Brain microvascular endothelial cell (primary cell): ENCODE measurements at regions not wholly inside any gene's neighbourhood (a gene's known extent, or its start where the extent isn't known, plus 50 kb on each side); places are given as distances from the start of the nearest gene placed in this dataset.

ENCODE experiments used
- DNase-seq: peaks from one replicate; pipeline ENCODE4 v3.0.0-alpha.2; 2020
- H3K27ac ChIP-seq: fragments of 250-450 bp; sonication (Bioruptor Pico); 2 replicates; pipeline ENCODE4 v1.5.1; 2020; ENCODE audit warnings: mild to moderate bottlenecking, moderate library complexity
- H3K27me3 ChIP-seq: fragments of 250-450 bp; sonication (Bioruptor Pico); replicated peaks from 2 replicates; pipeline ENCODE4 v1.5.1; 2020; ENCODE audit warnings: mild to moderate bottlenecking
- H3K36me3 ChIP-seq: fragments of 250-450 bp; sonication (Bioruptor Pico); replicated peaks from 2 replicates; pipeline ENCODE4 v1.5.1; 2020; ENCODE audit warnings: mild to moderate bottlenecking
- H3K4me3 ChIP-seq: 2 replicates; pipeline ENCODE4 v1.5.1; 2011; ENCODE audit warnings: low read depth, mild to moderate bottlenecking, control low read depth, low read length, moderate library complexity
- in situ Hi-C: cut with HindIII; loops from 2 replicates; pipeline ENCODE4 v1.10.0; 2017; ENCODE audit warnings: low sequenced_read_pairs, low pct_ligation_motif_present
- TF ChIP-seq, protein P1 (sequence below): IDR thresholded peaks from 2 replicates; pipeline ENCODE4 v1.5.1; 2011; ENCODE audit warnings: low read depth, mild to moderate bottlenecking, moderate library complexity, low read length, control low read depth, inconsistent platforms; ENCODE audit errors: missing control alignments

DNA sequence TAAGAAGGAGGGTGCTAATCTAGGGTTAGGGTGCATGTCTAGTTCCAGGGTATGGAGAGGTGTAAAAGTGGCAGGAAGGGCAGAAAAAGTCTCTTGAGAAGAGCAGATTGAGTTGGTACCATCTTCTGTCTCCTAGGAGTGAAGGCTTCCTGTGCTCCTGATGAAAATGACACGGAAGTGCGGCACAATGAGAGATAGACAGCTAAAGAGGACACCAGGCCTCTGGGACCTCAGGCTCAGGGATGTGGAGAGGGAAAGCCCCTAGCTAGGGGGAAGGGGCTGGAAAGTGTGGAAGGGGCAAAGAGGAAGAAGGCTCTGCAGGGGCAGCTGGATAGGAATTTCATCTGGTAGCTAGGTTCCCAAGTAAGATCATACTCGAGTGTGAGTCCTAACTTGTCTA is 498.3 kb upstream of the EEF2KMT start:
- TF ChIP-seq, protein P1, sequence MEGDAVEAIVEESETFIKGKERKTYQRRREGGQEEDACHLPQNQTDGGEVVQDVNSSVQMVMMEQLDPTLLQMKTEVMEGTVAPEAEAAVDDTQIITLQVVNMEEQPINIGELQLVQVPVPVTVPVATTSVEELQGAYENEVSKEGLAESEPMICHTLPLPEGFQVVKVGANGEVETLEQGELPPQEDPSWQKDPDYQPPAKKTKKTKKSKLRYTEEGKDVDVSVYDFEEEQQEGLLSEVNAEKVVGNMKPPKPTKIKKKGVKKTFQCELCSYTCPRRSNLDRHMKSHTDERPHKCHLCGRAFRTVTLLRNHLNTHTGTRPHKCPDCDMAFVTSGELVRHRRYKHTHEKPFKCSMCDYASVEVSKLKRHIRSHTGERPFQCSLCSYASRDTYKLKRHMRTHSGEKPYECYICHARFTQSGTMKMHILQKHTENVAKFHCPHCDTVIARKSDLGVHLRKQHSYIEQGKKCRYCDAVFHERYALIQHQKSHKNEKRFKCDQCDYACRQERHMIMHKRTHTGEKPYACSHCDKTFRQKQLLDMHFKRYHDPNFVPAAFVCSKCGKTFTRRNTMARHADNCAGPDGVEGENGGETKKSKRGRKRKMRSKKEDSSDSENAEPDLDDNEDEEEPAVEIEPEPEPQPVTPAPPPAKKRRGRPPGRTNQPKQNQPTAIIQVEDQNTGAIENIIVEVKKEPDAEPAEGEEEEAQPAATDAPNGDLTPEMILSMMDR: no peak
- Histone ChIP-seq H3K27ac (no peak overlapping the region), H3K36me3 (no peaks in the 10 kb centered on the region), H3K27me3 (no peaks in the 10 kb centered on the region), H3K4me3 (no peak overlapping the region)
- in situ Hi-C loops: no loop called here
- DNase-seq: no peak

DNA sequence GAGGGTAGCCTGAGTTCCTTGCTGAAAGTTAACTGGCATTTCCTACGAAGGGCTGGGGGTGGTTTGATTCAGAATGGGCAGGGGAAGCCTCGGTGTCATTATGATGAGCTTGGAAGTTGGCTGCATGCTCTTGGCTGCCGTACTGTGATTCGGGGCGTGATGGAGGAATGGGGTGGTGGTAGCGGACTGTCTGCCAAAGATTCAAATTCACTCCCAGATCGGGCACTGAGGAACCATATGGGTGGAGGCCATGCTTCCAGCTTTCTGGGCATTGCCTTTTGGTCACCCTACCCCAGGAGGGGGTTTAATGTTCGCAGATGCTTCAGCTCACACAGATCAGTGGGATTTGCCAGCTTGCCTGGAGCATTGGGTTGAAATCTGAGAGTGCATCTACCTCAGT is 492.8 kb upstream of the EEF2KMT start:
- TF ChIP-seq, protein P1: no peak
- no peaks in the 10 kb centered on the region for H3K27me3 ChIP-seq
- in situ Hi-C loops: no loop called here
- H3K4me3 ChIP-seq: no peak overlapping the region
- no peak overlapping the region for H3K27ac ChIP-seq
- DNase-seq: no peak
- H3K36me3 ChIP-seq: no peaks in the 10 kb centered on the region

DNA sequence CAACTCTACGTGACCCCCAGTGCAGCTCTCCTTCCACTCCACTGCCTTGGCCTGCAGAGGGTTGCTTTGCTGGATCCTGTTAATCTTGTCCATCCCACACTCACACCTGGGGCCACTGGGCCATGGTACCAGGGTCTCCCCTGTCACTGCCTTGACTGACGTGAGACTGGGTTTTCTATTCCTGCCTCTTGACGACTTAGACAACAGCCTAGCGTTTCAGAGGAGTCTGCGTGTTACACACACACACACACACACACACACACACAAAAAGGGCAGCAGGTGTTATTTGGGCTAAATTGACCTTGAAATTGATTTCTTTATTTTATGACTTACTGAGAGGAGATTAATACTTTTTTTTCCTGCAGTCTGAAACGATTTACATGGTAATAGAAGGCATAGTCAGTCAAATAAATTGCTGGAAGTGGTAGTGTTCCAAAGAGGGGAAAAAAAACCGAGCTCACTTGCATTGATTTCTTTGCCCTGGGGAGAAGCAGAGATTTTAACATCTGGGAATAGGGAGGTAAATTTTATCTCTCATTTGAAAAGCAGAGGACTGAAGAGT is 492.3 kb upstream of the EEF2KMT start:
- Histone ChIP-seq H3K27me3 (no peaks in the 10 kb centered on the region), H3K4me3 (no peak overlapping the region), H3K27ac (no peak overlapping the region), H3K36me3 (no peaks in the 10 kb centered on the region)
- TF ChIP-seq, protein P1: no peak
- no peak for DNase-seq
- in situ Hi-C loops: no loop called here

DNA sequence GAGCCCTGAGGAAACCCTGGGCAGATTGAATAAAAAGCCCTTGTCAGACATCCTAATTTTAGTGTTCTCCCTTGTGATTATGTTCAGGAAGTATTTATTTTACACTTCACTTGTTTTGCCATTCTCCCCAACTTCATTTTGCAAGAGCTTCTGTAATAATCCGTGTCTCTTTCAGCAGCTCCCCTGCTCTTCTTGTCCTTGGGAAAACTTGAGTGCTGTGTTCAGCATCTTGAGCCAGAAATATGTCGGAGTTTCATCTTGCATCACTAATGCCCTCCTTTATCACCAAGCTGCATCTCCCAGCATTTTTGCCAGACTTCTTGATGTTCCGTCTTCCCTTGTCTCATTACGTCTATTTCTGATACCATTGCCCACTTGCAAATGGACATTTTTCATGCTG is 486.5 kb upstream of the EEF2KMT start:
- no peak overlapping the region for H3K27ac ChIP-seq
- H3K27me3 ChIP-seq: no peaks in the 10 kb centered on the region
- DNase-seq: no peak
- no peaks in the 10 kb centered on the region for H3K36me3 ChIP-seq
- TF ChIP-seq, protein P1: no peak
- in situ Hi-C loops: no loop called here
- H3K4me3 ChIP-seq: no peak overlapping the region

DNA sequence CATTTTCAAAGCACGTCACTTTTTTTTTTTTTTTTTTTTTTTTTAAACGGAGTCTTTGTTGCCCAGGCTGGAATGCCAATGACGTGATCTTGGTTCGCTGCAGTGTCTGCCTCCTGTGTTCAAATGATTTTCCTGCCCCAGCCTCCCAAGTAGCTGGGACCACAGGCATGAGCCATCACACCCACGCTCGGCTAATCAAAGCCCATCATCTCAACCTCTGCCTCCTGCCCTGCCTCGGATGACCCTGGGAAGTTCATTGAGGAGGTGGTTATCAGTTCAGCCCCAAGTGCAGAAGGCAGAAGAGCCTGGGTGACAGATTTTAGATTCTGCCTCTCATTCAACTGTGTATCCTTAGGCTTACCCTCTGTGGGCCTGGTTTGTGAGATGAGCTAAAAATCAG is 484.9 kb upstream of the EEF2KMT start:
- no peak overlapping the region for H3K4me3 ChIP-seq
- TF ChIP-seq, protein P1: no peak
- H3K36me3 ChIP-seq: no peaks in the 10 kb centered on the region
- in situ Hi-C loops: no loop called here
- no peaks in the 10 kb centered on the region for H3K27me3 ChIP-seq
- no peak overlapping the region for H3K27ac ChIP-seq
- DNase-seq: no peak

DNA sequence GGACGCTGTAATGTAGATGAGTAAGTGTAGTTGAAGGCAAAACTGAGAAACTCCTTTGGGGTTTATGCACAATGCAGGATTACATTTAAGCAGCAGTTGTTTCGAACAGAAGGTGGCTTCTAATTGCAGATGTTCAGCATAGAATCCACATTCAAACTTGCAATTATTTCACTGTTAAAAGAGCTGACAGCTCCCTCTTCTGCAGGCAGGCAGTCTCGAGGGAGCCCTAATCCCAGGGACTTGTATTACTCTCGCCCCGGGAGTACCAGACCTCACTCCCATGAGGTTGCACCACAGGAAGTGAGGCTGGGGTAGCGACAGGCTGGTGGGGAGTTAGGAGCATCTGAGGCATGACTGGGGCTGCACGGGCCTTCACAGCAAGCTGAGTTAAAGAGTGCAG is 484.3 kb upstream of the EEF2KMT start:
- Histone ChIP-seq H3K4me3 (no peak overlapping the region), H3K27ac (no peak overlapping the region), H3K27me3 (no peaks in the 10 kb centered on the region), H3K36me3 (no peaks in the 10 kb centered on the region)
- TF ChIP-seq, protein P1: no peak
- in situ Hi-C loops: no loop called here
- DNase-seq: no peak
